ENCODE measurements at regions not wholly inside any gene's neighbourhood (a gene's known extent, or its start where the extent isn't known, plus 50 kb on each side); places are given as distances from the start of the nearest gene placed in this dataset.
"Not testable (repeated sequence)": the region's sequence is repeated elsewhere in the genome, so short reads cannot be mapped to it uniquely, and the experiment has no call there.

DNA sequence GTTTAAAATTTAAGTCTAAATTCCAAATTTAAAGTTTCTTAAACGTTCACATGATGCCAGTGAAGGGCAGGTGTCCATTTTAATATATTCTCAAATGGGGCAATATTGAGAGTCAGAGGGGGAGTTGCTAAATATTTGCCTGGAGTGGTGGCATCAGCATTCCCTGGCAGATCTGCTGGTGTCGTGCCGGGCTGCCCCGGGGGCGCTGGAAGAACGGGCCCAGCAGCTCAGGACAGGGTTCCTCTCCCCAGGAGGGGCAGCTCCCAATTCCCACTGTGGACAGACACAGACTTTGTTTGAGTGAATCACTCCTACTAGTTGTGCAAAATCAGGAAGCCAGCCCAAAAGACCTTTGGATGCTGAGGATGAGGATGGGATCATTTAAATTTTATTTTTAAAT is 468.7 kb upstream of the B3GAT1 start:
- intact Hi-C loops (cut with micrococcal nuclease): no loop called here

- intact Hi-C loops (cut with micrococcal nuclease): no loop called here
These were observed 467.9 kb upstream of the B3GAT1 start for GRCh38 chr11:134879931-134880330.

GRCh38 chr11:134879341-134879740 is 467.3 kb upstream of the B3GAT1 start:
- intact Hi-C loops (cut with micrococcal nuclease): no loop called here

DNA sequence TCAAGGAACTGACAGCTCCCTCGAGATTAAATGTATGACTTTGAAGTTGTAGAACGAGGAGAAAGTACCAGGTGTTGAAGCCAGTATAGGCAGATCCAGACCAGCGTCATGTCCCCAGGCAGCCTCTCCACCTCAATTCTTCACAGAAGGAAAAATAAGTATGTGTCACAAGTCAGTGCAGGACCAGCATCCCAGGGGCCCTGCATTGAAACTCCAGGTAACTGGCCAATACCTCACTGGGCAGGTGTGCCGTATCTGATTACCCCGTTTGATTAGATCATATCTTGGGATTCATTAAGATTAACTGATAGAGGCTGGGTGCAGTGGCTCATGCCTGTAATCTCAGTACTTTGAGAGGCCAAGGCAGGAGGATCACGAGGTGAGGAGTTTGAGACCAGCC is 466.7 kb upstream of the B3GAT1 start:
- intact Hi-C loops (cut with micrococcal nuclease): no loop called here

- intact Hi-C loops (cut with micrococcal nuclease): no loop called here
These were observed 464.2 kb upstream of the B3GAT1 start for GRCh38 chr11:134876226-134876625.

GRCh38 chr11:134866981-134867675 is 455.1 kb upstream of the B3GAT1 start:
- intact Hi-C loops (cut with micrococcal nuclease): no loop called here

GRCh38 chr11:134866215-134866614 is 454.2 kb upstream of the B3GAT1 start:
- intact Hi-C loops (cut with micrococcal nuclease): no loop called here

DNA sequence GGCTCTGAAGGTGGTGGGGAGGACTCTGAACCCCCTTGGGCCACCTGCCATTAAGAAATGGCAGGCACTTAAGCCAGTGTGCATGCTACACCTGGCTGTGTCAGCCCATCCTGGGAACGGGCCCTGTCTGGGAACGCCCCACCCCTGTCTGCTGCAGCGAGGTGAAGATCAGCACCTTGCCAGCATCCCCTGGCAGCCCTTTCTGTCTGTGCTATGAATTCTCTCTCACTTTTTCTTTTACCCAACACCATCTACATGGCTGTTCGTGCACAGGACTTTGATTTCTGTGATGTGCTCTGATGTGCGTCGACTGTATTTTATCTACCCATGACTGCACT is 452.9 kb upstream of the B3GAT1 start:
- intact Hi-C loops (cut with micrococcal nuclease): no loop called here

GRCh38 chr11:134864233-134864967 is 452.4 kb upstream of the B3GAT1 start:
- intact Hi-C loops (cut with micrococcal nuclease): no loop called here

DNA sequence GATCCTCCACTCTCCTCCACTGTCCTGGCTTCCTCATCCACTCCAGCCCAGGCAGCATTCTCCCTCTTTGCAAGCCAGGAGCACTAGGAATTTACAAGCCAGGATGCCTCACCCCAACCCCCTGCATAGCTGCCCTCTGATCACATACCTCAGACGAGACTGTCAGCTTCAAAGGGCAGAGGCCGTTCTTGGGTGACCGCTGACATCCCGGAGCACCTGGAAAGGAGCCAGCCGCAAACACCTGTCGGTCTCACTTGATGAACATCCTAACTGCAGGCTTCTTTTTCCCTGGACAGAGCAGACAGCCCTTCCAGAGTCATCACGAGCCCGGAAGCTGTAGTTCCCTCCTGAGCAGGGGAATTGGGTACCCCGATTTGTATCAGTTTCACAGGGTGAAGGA is 451.3 kb upstream of the B3GAT1 start:
- intact Hi-C loops (cut with micrococcal nuclease): no loop called here

DNA sequence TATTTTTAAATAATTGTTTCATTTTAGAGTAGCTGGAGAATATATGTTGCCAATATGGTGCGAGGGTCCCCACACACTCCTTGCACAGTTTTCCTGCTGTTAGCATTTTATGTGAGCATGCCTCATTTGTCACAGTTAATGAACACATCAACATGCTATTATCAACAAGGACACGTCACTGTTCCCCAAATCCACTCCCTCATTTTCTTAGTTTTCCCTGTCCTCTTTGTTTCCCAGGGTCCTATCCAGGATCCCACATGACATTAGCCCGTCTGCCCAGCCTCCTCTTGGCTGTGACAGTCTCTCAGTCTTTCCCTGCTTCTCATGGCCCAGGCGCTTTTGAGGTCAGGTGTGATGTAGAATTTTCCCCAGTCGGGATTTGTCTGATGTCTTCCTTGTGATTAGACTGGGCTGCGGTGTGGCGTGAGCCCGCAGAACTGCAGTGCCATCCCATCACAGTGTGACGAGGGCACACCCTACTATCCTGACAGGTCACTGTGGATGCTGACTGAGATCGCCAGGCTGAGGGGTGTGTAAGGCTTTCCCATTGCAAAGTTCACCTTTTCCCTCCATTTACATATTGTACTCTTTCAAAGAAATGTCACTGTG is 450.6 kb upstream of the B3GAT1 start:
- intact Hi-C loops (cut with micrococcal nuclease): no loop called here

- intact Hi-C loops (cut with micrococcal nuclease): no loop called here
These were observed 450.1 kb upstream of the B3GAT1 start for GRCh38 chr11:134862105-134862502.

- intact Hi-C loops (cut with micrococcal nuclease): no loop called here
These were observed 449.6 kb upstream of the B3GAT1 start for GRCh38 chr11:134861490-134862104.

GRCh38 chr11:134858783-134859480 is 446.9 kb upstream of the B3GAT1 start:
- intact Hi-C loops (cut with micrococcal nuclease): no loop called here

DNA sequence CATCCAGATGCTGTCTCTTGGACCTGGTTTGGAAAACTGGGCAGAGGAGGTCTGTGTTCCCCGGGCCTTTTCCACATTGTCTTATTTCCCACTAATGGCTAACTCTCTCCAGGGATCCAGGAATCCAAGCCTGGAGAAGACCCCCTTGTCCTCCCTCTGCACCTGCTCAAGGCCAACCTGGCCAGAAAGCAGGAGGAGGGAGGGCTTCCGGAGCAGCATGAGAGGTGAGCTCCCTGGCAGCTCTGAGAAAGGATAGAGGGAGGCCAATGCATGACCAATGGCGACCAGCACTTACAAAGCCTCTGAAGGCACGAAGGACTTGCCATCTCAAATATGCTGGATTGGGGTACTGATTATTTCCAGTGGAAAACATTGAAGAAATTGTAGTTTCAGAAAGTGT is 445.0 kb upstream of the B3GAT1 start:
- intact Hi-C loops (cut with micrococcal nuclease): no loop called here

DNA sequence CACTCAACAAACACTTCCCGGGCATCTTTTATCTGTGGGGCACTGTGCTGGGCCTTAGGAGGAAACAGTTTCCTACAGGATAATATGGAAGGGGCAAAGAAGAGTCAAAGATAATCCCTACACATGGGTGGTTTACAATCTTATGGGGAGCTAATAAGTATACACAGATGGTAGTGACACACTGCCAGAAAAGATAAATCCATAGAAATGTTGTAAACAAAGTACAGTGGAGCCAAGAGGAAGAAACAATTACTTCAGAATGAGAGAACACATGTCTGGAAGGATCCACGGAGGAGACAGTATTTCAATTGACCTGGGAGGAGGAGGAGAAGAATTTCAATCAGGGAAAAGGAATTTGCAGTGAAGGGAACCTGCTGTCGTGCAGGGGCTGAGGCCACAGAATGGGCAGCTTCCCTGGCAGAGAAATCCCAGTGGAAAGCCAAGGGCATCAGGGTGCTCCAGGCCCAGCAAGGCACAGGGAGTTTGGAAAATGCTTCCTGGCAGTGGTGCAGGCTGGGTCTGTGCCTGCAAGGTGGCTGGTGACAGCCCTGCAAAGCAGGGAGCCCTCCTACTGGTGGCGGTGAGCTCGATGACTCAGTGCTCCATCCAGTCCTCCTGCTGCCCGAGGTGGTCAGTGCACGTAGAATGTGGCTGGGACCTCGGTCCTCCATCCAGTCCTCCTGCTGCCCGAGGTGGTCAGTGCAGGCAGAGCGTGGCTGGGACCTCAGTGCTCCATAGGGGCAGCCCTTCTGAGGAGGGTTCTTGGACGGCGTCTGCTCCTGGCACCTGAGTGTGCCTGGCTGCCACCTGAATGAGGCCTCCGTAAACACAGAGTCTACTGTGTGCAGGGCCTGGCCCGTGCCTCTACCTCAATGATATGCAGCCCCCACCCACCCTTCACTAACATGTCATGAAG is 444.3 kb upstream of the B3GAT1 start:
- intact Hi-C loops (cut with micrococcal nuclease): no loop called here

DNA sequence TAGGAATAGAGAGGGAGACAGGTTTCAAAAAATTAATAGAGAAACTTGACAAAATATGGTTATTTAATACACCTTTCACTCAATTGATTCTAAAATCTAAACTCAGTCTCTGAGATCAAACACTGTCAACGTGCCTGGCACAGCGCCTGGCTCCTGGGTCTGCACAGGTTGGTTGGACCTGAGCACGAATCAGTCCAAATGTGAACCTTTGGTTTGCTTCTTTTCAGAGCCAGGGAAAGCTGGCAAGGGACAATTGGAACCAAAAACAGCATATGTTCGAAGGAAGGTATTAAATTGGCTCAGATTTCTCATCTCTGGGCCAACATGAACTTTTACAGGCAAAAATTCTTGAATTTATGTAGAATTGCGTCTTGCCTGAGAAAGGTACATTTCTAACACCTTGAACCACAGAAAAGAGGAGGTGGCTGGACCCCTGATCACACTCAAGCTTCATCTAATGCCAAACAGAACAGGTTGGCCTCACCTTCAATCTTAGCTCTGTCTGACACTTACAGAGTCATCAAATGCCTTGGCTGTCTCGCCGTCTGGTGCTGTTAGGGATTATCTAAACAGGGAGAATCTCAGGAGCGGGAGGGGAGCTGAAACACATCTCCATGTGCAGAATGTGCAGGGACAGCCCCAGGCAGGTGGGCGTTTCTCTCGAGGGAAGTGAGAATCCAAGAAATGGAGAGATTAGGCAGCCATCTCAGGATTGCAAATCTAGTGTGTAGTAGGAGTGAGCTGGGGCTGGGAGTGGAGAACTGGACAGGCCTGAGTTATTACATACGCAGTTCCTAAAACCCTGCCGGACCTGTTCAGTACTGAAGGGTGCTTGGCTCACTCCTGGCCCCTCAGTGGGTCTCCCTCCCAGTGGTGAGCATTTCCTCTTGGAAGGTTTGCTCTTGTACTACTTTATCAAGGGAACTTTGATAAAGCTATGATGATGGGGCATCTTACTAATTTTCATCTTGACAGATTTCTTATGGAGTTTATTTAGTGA is 442.2 kb upstream of the B3GAT1 start:
- intact Hi-C loops (cut with micrococcal nuclease): no loop called here

- intact Hi-C loops (cut with micrococcal nuclease): not testable (repeated sequence)
These were observed 439.6 kb upstream of the B3GAT1 start for GRCh38 chr11:134851503-134852224.

- intact Hi-C loops (cut with micrococcal nuclease): no loop called here
These were observed 438.5 kb upstream of the B3GAT1 start for GRCh38 chr11:134850566-134850965.
